ENCODE measurements at regions not wholly inside any gene's neighbourhood (a gene's known extent, or its start where the extent isn't known, plus 50 kb on each side); places are given as distances from the start of the nearest gene placed in this dataset.
"Not testable (repeated sequence)": the region's sequence is repeated elsewhere in the genome, so short reads cannot be mapped to it uniquely, and the experiment has no call there.

DNA sequence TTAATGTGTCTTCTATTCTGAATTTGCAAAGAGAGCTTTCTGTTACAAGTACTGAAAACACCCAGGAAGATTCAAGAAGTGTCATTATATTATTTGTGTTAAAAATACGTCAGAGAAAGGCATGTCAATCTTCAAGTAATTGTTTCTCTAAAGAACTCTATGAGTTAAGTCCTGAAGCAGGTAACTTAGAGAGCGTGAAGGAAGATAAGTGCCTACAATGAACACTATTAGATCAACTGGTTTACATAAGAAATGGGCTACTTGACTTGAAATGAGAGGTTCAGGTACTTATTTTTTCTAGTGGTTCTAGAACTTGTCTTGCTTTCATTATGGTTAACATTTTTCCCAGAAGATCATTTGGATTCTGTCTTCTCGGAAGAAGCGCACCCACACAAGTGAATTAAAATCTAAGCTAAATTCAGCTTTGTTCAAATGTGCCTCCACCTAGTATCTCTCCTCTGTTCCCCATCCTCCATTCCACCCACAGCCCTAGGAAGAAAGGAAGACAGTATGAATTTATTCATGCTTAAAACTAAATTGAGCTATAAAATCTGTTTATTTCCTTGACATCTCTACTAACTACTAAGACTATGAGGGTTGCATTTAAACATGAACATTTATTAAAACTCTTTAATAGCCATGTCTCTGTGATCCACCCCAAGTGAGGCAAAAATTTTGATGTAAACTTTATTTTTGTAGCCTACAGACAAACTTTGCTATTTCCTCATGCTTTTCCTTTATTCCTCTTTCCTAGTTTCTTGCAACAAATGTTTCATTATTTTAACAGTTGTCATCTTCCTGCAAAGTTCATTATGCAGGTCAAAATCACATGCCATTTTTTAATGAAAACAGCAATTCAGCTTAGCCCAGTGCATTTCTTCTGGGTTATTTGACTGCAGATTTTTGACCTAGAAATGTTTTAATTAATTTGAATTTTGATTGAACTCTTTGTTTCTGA, 206.8 kb downstream of the KCNJ2 start:
- no peak for DNase-seq

DNA sequence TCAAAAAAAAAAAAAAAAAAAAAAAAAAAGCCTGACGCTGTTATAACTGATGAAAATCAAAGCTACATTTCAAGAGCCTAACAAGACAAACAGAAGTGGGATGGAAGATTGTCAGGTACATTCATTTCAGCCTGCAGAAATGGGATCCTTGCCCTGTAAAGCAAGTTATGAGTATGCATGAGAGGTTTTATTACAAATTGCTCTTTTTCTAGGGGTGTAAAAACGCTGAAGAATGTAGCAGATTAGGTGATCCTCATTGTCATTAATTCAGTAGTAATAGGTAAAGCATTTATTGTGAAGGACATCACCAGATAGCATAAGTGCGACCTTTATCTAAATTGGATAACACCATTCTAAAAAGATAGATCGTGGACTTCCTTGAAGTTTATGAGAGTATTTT, 208.3 kb downstream of the KCNJ2 start:
- DNase-seq = no peak

DNA sequence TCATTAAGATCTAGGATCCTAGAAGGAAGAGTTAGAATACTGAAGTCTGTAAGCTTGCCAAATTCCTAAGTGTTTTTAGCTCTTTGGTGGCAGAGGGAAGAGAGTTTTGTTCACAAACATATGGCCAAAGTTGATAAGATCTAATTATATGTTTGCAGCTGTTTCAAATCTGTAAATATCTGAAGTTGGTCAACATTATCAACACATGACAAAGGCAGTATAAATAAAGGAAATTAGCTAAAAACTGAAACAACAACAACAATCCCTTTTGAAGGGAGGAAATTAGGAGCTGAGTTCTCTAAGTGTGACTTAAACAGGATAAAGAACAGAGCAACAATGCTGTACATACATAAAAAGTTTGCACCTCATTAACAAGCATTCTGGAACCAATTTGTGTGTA, 208.7 kb downstream of the KCNJ2 start:
- DNase-seq = no peak

DNA sequence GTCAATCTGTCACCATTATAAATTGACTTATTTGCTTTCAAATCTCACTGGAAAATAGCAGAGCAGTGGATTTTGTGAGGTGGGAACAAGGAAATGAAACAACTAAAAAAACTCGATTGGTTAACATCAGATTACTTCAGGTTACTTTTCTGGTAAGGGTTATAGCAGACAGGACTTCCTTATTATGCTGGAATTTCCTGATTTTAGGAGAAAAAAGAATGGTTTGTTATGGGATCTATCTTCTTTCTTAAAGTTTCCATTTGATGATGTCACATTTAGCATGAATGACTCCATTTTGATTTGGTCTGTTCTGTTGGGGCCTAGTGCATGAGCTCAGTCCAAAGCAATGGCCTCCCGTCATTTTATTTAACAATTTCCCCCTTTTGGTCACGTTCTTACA, 210.6 kb downstream of the KCNJ2 start:
- DNase-seq = no peak

DNA sequence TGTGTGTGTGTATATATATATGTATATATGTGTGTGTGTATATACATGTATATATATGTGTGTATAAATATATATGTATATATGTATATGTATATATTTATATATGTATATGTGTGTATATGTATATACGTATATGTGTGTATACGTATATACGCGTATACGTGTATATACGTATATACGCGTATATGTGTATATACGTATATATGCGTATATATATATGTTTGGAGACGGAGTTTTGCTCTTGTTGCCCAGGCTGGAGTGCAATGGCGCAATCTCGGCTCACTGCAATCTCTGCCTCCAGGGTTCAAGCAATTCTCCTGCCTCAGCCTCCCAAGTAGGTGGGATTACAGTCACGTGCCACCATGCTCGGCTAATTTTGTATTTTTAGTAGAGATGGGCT, 212.6 kb downstream of the KCNJ2 start:
- not testable (repeated sequence) for DNase-seq

DNA sequence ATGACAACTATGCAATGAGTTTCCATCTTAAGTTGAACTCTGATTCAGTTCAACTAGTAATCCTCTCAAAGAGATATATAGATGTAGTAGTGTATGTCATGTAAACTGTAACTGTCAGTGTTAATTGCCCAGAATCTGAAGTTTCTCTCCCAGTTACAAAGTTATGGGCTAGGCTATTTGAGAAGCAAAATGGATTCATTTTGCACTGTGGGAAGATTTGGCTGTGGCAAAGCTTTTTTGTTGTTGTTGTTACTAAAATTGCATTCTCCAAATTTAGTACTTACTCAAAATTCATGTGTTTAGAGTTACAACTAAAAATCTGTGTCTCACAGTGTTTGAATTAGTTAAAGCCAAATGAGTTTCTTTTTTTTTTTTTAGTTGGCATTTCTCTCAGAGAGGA, 219.0 kb downstream of the KCNJ2 start:
- DNase-seq = no peak

DNA sequence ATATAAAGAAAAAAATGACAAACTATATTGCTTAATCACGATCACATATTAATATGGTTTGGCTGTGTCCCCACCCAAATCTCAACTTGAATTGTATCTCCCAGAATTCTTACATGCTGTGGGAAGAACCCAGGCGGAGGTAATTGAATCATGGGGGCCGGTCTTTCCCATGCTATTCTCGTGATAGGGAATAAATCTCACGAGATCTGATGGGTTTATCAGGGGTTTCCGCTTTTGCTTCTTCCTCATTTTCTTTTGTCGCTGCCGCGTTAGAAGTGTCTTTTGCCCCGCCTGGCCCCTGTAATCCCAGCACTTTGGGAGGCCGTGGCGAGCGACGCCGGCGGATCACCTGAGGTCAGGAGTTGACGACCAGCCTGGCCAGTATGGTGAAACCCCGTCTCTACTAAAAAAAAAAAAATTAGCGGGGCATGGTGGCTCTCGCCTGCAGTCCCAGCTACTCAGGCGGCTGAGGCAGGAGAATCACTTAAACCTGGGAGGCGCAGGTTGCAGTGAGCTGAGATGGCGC, 220.0 kb downstream of the KCNJ2 start:
- DNase-seq = not testable (repeated sequence)

DNA sequence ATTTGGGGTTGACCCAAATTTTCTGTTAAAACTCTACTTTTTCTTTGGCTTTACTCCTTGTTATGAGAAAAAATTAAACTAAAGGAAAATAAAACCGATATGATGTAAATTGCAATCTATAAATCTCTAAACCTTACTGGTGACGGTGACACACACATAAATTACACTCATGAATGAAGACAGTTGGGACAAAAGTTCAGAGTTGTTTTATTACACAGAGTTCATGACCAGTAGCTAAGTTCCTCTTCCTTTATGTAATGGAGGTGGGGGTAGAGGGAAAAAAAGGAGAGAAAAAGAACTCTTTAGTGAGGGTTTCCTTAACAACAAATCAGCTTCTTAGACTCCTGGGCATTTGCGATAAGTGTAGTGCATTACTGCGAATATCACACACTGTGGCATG, 220.7 kb downstream of the KCNJ2 start:
- DNase-seq = no peak

DNA sequence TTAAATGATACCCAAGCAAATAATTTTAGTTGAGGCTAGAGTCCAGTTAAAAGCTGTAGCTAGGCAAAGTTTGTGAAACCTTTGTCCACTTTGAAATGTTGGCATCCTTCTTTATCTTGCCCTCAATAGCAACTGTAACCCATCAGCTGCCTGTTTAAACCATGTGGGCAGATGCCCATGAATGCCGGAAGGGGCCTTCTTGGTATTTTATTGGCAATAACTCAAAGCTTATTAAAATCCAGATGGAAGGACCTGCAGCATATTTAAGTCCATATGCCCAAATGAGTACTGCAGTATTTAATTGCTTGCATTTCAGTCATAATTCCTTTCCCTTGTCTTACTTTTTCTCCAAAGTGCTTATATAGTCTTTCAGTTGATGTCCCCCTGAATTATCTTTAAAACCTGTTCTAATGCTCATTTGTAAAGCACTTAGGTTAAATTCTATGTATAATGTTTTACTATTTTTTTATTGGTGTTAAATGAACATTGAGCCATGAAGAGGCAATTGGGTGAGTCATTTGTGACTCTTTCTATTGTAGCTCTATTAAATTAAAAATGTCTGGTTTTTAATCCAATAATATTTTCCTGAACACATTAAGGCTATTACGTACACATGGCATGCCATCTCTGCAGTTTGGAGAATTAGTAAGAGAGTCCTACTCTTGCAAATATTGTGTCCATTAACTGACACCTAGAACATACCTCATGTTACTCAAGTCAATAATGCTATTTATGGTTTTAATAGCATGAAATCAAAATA, 225.3 kb downstream of the KCNJ2 start:
- no peak for DNase-seq

DNA sequence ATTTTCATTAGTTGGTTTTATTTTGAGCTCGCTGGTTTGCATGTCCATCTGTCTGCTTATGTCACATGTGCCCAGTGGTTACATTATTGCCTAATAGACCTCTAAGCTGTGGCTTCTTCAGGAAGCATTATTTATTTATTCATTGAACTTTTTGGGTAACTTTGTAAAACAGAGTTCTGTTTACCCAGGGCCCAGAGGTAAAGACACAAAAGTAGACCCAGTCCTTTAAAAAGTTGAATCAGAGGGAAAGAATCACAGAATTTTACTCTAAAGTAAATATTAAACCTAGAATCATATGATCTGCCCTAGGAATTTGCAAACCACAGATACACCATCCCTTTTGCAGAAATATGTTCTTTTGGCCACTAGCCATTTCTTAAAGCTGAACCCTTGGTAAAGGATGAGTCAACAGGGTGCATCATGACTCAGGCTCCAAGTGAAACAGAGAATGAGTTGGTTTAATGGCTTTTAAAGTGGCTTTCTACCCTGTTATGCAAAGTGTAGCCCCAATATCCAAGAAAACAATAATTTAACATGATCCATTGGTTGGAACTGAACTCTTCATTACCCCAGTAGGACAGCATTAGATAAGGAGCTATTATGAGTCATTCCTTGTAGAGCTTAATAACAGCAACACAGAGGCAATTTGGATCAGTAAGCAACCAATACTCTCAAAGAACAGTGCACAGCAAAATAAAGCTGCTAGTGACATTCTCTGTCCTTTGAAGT, 236.3 kb downstream of the KCNJ2 start:
- no peak for DNase-seq

DNA sequence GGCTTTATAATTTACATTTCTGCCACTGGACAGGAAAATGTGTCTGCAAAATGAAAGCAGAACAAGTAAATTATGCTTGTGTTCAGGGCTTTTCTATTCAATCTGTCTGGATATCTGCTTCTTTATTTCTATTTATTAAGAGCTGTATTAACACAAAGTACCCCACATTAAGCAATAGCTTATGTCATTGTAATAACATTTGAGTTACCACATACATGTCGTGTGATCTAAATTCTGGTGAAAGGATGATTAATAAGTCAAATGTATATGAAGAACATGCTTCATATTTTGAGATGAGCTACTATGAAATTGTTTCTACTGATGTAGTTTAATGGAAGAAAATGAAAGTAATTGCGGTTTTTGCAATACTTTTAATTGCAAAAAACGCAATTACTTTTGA, 238.2 kb downstream of the KCNJ2 start:
- no peak for DNase-seq

DNA sequence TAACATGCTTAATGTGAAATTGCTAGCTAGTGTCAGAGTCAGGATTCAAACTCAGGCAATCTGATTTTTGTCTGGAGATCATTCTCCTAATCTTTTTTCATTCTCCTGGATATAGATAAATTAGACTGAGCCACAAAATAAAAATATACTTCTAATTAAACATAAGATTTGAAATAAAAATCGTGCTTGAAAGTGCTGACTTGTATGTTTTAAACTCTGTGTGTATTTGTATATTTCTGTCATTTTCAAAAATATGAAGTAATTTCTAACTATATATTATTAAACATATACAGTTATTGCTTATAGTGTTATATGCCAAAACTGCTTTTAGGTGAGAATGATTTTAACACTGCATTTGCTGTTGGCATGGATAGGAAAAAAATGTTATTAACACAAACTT, 239.4 kb downstream of the KCNJ2 start:
- DNase-seq = no peak

DNA sequence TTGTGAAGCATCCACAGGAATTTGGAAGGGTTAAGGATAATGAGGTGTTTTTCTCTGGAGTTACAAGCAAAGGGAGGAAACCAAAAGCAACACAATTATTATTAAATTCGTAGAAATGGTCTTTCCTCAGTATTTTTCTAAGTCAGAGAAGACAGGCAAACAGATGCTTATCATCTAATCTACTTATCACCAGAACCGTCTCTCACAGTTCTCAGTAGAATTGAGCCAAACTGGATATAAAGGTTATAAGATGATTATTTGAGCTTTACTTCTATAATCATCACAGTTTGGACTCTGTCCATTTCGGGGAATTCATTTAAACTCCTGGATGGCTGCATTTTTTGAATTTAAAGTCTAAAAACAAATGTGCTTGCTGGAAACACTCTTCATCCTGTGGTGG, 245.0 kb downstream of the KCNJ2 start:
- DNase-seq = no peak

DNA sequence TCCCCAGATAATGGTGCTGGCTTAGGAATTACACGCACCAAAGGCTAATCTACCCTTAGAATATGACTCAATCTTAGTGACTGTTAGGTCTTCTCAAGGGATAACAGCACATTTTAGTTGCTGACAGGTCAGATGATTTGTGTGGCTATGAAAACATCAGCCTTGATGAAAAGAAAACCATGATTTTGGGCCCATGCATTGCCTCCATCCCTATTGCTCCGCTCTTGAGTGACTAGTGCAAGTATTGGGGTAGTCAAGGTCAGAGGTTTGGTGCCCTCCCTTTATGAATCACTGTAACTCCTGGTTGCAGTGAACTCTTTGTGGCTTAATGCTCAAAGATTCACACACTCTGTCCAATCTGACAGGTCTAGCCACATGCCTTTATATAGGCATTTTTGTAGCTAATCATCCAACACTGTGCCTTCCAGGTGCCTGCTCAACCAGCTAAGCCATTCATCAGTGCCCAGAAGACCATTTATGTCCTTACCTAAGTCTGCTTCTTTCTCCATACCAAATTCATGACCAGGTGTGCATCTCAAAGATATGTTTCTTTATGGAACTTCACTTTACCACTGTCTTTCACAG, 251.6 kb downstream of the KCNJ2 start:
- no peak for DNase-seq

DNA sequence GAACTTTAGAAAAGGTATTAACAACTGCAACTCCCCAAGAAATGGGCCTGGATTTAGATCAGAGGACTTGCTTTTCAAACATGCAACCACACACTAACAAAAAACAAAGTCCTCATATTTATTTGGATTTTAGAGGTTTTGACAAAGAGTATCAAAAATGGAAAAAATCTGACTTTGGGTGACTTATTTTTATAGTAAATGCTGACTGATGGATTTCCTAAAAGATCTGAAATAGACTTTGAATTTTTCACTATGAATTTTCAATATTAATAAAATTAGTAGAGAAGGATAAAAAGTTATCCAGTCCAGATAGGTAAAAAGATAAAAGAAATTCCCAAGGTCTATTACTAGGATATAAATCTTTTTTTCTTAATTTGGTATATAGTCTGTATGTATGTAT, 253.5 kb downstream of the KCNJ2 start:
- no peak for DNase-seq

DNA sequence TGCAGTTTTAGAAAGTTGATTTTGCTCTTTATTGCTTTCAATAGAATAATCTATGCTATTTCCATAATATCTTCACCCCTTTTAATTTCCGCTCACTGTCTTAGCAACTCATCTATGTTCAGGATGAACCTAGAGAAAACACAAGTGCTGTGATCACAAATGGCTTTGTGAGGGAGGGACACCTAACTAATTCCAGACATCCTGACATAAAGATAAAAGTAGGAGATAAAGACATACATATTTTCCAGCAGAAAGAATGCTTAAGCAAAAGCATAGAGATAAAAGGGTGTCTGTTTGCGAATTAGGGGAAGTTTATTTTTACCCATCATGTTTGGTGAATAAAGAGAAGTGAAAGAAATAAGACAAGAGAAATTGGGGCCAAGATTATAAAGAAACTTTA, 254.2 kb downstream of the KCNJ2 start:
- DNase-seq = no peak

DNA sequence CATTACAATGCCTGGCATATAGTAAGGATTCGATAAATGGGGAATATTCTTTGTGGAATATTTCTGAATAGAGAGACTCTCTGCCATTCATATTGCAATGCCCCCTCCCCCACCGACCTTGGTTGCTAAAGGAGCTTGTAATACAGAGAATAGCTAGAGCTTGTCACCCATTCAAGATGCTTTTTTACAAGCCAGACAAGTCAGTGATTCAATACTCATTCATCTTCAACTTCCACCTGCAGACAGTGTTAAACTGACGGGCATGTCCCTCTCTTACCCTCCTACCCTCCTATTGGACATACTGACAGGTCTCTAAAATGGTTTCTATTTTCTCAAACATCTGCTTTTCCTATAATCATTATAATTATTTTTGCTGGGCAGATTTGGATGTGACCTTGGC, 257.4 kb downstream of the KCNJ2 start:
- no peak for DNase-seq

DNA sequence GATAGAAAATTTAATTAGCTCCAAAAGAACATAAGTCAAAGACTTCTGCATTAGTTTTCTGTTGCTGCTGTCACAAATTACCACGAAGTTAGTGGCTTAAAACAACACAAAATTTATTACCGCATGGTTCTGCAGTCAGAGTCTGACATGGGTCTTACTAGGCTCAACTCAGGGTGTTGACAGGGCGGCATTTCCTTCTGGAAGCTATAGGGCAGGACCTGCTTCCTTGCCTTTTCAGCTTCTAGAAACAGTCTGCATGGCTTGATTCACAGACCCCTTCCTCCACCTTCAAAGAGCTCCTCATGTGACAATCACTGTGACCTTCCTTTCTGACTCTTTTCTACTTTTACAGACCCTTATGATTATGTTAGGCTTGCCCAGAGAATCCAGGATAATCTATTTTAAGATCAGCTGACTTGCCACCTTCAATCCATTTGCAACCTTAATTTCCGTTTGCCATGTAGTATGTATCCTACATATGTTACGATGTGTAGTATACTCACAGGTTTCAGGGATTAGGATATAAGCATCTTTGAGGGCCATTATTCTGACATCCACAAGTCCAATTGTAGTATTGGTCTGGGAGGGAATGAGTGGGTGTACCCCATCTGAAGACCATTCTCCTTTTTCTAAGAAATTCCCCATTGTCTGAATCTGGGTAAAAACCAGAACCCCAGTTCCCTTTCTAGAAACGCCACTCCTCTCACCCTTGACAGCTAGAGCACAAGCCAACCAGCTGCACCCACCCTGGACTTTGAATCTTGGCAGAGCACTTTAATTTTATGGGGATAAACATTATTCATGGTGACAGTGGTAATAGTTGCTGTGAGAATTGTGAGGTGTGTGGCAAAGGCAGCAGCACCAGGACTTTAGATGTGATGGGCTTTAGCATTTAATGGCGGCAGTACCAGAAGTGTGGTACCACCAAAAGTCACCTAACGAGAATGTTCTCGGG, 265.5 kb downstream of the KCNJ2 start:
- DNase-seq = no peak

DNA sequence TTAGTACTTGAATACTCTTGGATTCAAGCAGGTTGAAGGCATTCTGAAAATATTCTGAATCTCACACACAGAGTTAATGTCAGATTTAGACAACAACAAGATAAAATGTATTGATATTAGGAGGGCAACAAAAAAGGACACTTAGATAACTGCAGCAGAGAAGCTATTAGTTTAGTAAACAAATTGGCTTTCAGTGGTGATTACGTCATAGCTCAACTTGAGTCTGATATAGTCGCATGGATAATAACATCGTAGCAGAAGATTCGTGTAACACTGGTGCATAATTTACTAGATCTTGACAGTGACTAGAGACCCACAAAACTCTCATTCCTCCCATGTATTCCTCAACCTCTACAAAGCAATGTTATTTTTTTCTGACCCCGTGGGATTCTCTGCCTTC, 268.3 kb downstream of the KCNJ2 start:
- no peak for DNase-seq

DNA sequence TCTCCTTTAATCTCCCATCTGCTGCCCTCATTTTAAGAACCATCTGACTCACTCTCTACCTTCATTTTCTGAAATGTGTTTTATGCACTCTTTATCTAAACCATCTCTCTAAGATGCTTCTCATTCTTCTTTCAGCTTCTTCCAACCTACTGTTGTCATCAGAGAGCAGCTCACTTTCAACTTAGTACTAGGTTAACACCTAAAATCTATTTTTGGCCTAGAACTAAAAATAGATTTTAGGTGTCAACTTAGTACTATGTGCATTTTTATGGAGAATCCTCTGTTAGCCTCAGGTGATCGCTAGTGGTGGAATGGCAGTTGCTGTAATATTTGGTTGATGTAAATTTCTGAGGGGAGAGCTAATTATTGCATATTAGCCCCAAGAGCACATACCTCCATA, 277.1 kb downstream of the KCNJ2 start:
- no peak for DNase-seq

DNA sequence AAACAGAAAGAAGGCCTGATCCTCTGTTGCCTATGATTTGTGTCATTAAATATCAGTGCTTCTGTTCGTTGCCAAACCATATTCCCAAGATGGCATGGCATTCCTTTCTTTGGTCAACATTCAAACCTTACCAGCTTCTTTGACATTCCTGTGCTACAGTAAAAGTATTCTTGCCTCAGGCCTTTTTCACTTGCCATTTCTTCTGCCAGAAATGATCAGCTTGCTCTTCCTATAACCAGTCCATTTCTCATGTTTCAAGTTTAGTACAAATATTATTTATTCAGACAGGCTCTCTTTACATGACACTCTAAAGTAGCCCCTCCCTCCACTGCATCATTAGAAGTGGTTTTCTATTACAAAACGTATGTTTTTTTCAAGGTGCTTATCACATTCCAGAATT, 278.3 kb downstream of the KCNJ2 start:
- DNase-seq = no peak

Measured in C1 segment of cervical spinal cord (tissue), 14 donors.